ENCODE measurements at regions not wholly inside any gene's neighbourhood (a gene's known extent, or its start where the extent isn't known, plus 50 kb on each side); places are given as distances from the start of the nearest gene placed in this dataset.
"Not testable (repeated sequence)": the region's sequence is repeated elsewhere in the genome, so short reads cannot be mapped to it uniquely, and the experiment has no call there.

DNA sequence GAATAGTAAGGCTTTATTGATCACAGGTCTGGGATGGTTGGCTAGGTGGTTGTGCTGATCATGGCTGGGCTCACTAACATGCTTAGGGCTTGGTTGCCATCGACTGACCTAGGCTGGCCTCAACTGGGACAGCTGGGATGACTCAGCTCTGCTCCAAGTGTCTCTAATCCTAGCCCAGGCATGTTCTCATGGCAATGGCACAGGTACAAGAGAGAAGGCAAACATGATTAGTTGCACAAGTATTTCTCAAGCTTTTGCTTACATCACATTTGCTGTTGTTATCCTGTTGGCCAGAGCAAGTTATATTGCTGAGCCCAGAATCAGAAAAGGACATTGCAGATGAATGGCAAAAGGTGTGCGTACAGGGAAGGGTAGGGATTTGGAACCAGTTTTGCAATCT lies 68.5 kb upstream of the SLC35C1 start:
- Mint-ChIP-seq H3K4me3 (no peak overlapping the region), H3K27me3 (peaks cover 0 to 7% of the 10 kb centered on the region in 2 donors), H3K9me3 (peaks cover 0 to 2% (median 0%) of the 10 kb centered on the region in 8 donors), H3K4me1 (no peaks in the 10 kb centered on the region), H3K27ac (no peak overlapping the region), H3K36me3 (no peaks in the 10 kb centered on the region)
- no peak overlapping the region for H3K4me3 ChIP-seq (ENCODE audit: low read length in 2 of 2)
- CTCF ChIA-PET (ENCODE audit: partially characterized antibody) = no interaction called here
- intact Hi-C loops (cut with micrococcal nuclease) = no loop called here
- POLR2A ChIA-PET (ENCODE audit: partially characterized antibody) = no interaction called here
- no peak overlapping the region for H3K27ac ChIP-seq (ENCODE audit: low read depth, low read length)
- H3K4me1 ChIP-seq (ENCODE audit: insufficient read depth, low read length) = no peaks in the 10 kb centered on the region
- no peaks in the 10 kb centered on the region for H3K9me3 ChIP-seq (ENCODE audit: control insufficient read depth in 1 of 2, low read length in 2 of 2)
- H3K27me3 ChIP-seq (ENCODE audit: insufficient read depth, low read length) = no peaks in the 10 kb centered on the region
- no peaks in the 10 kb centered on the region for H3K36me3 ChIP-seq (ENCODE audit: insufficient read depth, low read length)
- DNase-seq = no peak

DNA sequence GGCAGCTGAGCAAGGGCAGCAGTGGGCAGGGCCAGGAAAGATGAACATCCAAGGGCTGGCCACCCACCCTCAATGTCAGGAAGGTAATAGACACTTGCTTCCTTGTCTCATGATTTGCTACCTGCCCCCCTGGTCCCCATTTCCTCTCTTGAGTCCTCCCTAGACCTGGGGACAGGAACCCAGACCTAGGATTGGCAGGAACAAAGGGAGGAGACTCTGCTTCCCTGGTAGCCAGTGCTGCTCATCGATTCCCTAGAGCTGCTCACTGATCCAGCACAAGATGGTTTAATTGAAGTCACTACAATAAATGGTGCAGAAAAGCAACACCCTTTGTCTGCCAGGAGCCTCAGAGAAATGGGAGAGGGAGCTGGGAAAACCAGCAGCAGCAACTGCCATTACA lies 67.8 kb upstream of the CHST1 start:
- H3K27me3 ChIP-seq (ENCODE audit: insufficient read depth, low read length) = no peaks in the 10 kb centered on the region
- no peaks in the 10 kb centered on the region for H3K4me1 Mint-ChIP-seq
- CTCF ChIA-PET (ENCODE audit: partially characterized antibody) = no interaction called here
- peaks cover 0 to 2% (median 0%) of the 10 kb centered on the region in 8 donors for H3K9me3 Mint-ChIP-seq
- H3K4me1 ChIP-seq (ENCODE audit: insufficient read depth, low read length) = no peaks in the 10 kb centered on the region
- DNase-seq = no peak
- no peak overlapping the region for H3K4me3 ChIP-seq (ENCODE audit: low read length in 2 of 2)
- H3K27ac Mint-ChIP-seq = no peak overlapping the region
- intact Hi-C loops (cut with micrococcal nuclease) = no loop called here
- no peaks in the 10 kb centered on the region for H3K36me3 ChIP-seq (ENCODE audit: insufficient read depth, low read length)
- POLR2A ChIA-PET (ENCODE audit: partially characterized antibody) = no interaction called here
- no peak overlapping the region for H3K4me3 Mint-ChIP-seq
- no peak overlapping the region for H3K27ac ChIP-seq (ENCODE audit: low read depth, low read length)
- H3K9me3 ChIP-seq (ENCODE audit: control insufficient read depth in 1 of 2, low read length in 2 of 2) = no peaks in the 10 kb centered on the region
- peaks cover 0 to 7% of the 10 kb centered on the region in 2 donors for H3K27me3 Mint-ChIP-seq
- H3K36me3 Mint-ChIP-seq = no peaks in the 10 kb centered on the region

DNA sequence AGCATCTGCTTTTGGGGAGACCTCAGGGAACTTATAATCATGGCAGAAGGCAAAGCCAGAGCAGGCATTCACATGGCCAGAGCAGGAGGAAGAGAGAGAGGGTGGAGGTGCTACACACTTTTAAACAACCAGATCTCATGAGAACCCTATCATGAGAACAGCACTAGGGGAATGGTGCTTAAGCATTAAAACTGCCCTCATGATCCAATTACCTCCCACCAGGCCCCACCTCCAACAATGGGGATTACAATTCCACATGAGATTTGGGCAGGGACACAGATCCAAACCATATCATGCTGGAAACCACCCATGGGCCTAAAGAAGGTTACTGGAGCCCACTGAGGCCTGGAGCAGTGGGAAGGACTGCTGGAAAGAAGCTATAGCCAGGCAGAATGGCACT lies 66.9 kb upstream of the CHST1 start:
- no peak overlapping the region for H3K4me3 Mint-ChIP-seq
- Histone ChIP-seq H3K9me3 (ENCODE audit: control insufficient read depth in 1 of 2, low read length in 2 of 2) (no peaks in the 10 kb centered on the region), H3K36me3 (ENCODE audit: insufficient read depth, low read length) (no peaks in the 10 kb centered on the region), H3K4me3 (ENCODE audit: low read length in 2 of 2) (no peak overlapping the region), H3K27ac (ENCODE audit: low read depth, low read length) (no peak overlapping the region), H3K27me3 (ENCODE audit: insufficient read depth, low read length) (no peaks in the 10 kb centered on the region), H3K4me1 (ENCODE audit: insufficient read depth, low read length) (no peaks in the 10 kb centered on the region)
- peaks cover 0 to 2% (median 0%) of the 10 kb centered on the region in 8 donors for H3K9me3 Mint-ChIP-seq
- no peaks in the 10 kb centered on the region for H3K36me3 Mint-ChIP-seq
- no peak for DNase-seq
- peaks cover 0 to 7% of the 10 kb centered on the region in 2 donors for H3K27me3 Mint-ChIP-seq
- no peaks in the 10 kb centered on the region for H3K4me1 Mint-ChIP-seq
- ChIA-PET POLR2A (ENCODE audit: partially characterized antibody) (no interaction called here), CTCF (ENCODE audit: partially characterized antibody) (no interaction called here)
- H3K27ac Mint-ChIP-seq = no peak overlapping the region
- intact Hi-C loops (cut with micrococcal nuclease) = no loop called here

DNA sequence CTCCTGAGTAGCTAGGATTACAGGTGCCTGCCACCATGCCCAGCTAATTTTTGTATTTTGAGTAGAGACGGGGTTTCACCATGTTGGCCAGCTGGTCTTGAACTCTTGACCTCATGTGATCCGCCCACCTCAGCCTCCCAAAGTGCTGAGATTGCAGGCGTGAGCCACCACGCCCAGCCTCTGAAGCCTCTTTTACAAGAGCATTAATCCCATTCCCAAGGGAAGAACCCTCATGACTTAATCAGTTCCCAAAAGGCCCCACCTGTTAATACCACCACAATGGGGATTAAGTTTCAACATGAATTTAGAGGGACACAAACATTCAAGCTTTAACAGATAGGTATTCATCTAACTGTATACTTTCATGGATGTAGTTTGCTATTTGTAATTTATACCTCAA lies 65.7 kb upstream of the CHST1 start:
- H3K27ac Mint-ChIP-seq; H3K9me3 Mint-ChIP-seq; H3K4me3 ChIP-seq (ENCODE audit: low read length in 2 of 2); H3K27me3 ChIP-seq (ENCODE audit: insufficient read depth, low read length); H3K36me3 ChIP-seq (ENCODE audit: insufficient read depth, low read length); CTCF ChIA-PET (ENCODE audit: partially characterized antibody); intact Hi-C loops (cut with micrococcal nuclease); DNase-seq; H3K36me3 Mint-ChIP-seq; POLR2A ChIA-PET (ENCODE audit: partially characterized antibody); H3K27ac ChIP-seq (ENCODE audit: low read depth, low read length); H3K27me3 Mint-ChIP-seq; H3K4me3 Mint-ChIP-seq; H3K4me1 ChIP-seq (ENCODE audit: insufficient read depth, low read length); H3K9me3 ChIP-seq (ENCODE audit: control insufficient read depth in 1 of 2, low read length in 2 of 2); H3K4me1 Mint-ChIP-seq: not testable (repeated sequence)

DNA sequence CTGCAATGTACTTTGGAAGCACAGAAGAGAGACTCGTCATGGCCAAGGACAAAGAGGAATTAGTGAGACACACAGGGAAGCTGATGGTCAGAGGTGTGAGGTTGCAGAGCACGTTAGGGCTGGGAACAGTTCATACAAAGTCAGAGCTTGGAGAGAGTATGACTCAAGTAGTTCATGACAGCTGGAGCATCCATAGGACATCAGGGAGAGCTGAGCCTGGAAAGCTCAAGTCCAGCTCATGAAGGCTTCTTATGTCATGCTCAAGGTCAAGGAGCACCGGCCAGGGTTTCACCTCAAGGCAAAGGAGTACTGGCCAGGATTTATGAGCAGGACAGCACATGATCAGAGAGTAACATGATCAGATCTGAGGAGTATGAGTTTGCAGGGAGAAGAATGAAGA lies 64.6 kb upstream of the CHST1 start:
- no peak for DNase-seq
- Mint-ChIP-seq H3K36me3 (no peaks in the 10 kb centered on the region), H3K4me1 (no peaks in the 10 kb centered on the region), H3K4me3 (no peak overlapping the region), H3K27ac (no peak overlapping the region), H3K9me3 (no peaks in the 10 kb centered on the region), H3K27me3 (peaks cover 7 to 16% of the 10 kb centered on the region in 2 donors)
- POLR2A ChIA-PET (ENCODE audit: partially characterized antibody) = no interaction called here
- CTCF ChIA-PET (ENCODE audit: partially characterized antibody) = no interaction called here
- Histone ChIP-seq H3K27ac (ENCODE audit: low read depth, low read length) (no peak overlapping the region), H3K4me1 (ENCODE audit: insufficient read depth, low read length) (no peaks in the 10 kb centered on the region), H3K9me3 (ENCODE audit: control insufficient read depth in 1 of 2, low read length in 2 of 2) (no peaks in the 10 kb centered on the region), H3K27me3 (ENCODE audit: insufficient read depth, low read length) (no peaks in the 10 kb centered on the region), H3K36me3 (ENCODE audit: insufficient read depth, low read length) (no peaks in the 10 kb centered on the region), H3K4me3 (ENCODE audit: low read length in 2 of 2) (no peak overlapping the region)
- intact Hi-C loops (cut with micrococcal nuclease) = no loop called here

DNA sequence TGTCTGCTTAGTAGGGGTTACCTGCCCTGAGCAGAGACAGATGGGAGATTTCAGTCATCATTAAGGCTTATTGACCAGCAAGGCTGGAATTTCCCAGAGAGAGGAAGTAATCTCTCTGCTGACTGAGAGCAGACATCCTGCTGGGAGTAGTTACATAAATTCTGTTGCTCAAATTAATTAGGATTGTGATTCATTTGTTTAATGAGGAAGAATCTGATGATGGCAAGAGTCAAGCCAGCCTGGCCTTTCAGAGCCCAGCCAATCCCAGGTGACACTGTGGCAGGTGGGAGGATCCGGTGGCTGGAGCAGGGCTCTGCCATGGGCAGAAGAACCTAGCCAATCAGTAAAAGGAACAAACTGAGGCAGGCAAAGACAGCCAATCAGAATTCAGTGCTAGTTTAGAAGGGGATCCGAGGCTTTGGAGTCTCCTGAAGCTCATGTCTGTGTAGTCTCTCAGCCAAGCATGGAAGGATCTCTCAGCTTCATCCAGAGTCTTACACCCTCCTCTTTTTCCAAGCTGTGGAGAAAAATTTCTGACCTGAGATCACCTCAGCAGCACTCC lies 61.2 kb upstream of the CHST1 start:
- H3K4me3 Mint-ChIP-seq = no peak overlapping the region
- no peaks in the 10 kb centered on the region for H3K4me1 Mint-ChIP-seq
- Histone ChIP-seq H3K4me3 (ENCODE audit: low read length in 2 of 2) (no peak overlapping the region), H3K9me3 (ENCODE audit: control insufficient read depth in 1 of 2, low read length in 2 of 2) (no peaks in the 10 kb centered on the region), H3K4me1 (ENCODE audit: insufficient read depth, low read length) (no peaks in the 10 kb centered on the region), H3K27ac (ENCODE audit: low read depth, low read length) (no peak overlapping the region), H3K27me3 (ENCODE audit: insufficient read depth, low read length) (no peaks in the 10 kb centered on the region), H3K36me3 (ENCODE audit: insufficient read depth, low read length) (no peaks in the 10 kb centered on the region)
- H3K36me3 Mint-ChIP-seq = no peaks in the 10 kb centered on the region
- ChIA-PET POLR2A (ENCODE audit: partially characterized antibody) (no interaction called here), CTCF (ENCODE audit: partially characterized antibody) (no interaction called here)
- intact Hi-C loops (cut with micrococcal nuclease) = no loop called here
- no peaks in the 10 kb centered on the region for H3K9me3 Mint-ChIP-seq
- no peak for DNase-seq
- H3K27me3 Mint-ChIP-seq = peaks cover 9 to 12% of the 10 kb centered on the region in 2 donors
- H3K27ac Mint-ChIP-seq = no peak overlapping the region

DNA sequence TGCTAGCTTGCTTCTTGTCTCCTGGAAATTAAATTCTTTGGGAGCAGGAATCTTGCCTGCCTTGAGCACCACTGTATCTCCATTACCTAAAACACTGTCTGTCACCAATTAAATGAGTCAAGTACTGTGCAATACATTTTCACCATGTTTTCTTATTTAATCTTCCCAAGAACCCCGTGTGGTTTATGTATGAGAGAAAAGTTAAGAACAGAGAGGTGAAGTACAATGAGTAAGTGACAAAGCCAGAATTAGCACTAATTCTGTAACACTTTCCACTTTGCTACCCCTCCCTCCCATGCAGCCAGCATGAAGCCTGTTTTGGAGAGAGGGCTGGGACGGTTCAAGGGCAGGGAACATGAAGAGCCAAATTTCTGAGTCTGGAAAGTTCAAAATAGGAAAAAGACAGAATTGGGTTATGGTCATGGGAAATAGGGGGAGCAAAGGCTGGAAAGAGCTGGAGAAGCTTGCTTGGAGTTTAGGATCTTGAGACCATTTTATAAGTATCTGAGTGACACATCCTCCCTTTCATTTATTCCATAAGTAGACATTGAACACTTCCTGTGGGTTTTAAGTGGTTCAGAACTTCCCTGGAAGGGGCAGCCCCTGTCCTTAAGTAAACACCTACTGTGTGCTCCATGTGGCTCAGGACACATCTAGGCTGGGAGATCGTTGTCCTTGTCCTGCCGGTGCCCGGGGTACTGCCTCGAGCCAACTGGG lies 60.5 kb upstream of the CHST1 start:
- Histone ChIP-seq H3K36me3 (ENCODE audit: insufficient read depth, low read length) (no peaks in the 10 kb centered on the region), H3K4me3 (ENCODE audit: low read length in 2 of 2) (no peak overlapping the region), H3K27me3 (ENCODE audit: insufficient read depth, low read length) (no peaks in the 10 kb centered on the region), H3K9me3 (ENCODE audit: control insufficient read depth in 1 of 2, low read length in 2 of 2) (no peaks in the 10 kb centered on the region), H3K4me1 (ENCODE audit: insufficient read depth, low read length) (no peaks in the 10 kb centered on the region), H3K27ac (ENCODE audit: low read depth, low read length) (no peak overlapping the region)
- peaks cover 9 to 12% of the 10 kb centered on the region in 2 donors for H3K27me3 Mint-ChIP-seq
- peak overlapping the region in 1 of 7 donors; percentile 49 for H3K27ac Mint-ChIP-seq
- no peak overlapping the region for H3K4me3 Mint-ChIP-seq
- no peaks in the 10 kb centered on the region for H3K4me1 Mint-ChIP-seq
- H3K9me3 Mint-ChIP-seq = no peaks in the 10 kb centered on the region
- H3K36me3 Mint-ChIP-seq = no peaks in the 10 kb centered on the region
- intact Hi-C loops (cut with micrococcal nuclease) = no loop called here
- CTCF ChIA-PET (ENCODE audit: partially characterized antibody) = no interaction called here
- POLR2A ChIA-PET (ENCODE audit: partially characterized antibody) = no interaction called here
- no peak for DNase-seq

DNA sequence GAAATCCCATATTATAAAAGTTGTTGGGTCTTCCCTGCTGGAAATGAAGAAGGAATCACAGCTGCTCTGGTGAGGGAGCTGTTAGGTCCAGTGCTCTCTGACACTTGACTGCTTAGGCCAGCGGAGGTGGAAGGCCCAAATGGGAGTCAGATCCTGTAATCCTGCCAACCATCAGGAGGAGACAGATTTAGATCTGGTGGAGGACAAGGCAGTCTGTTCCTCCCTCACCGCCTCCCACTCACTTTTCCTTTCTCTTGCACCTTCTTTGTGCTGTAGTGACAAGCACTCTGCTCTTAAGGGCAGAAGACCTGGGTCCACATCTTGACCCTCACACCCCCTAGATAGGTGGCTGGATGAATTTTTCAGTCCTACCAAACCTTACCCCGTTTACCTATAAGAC lies 59.7 kb upstream of the CHST1 start:
- DNase-seq = no peak
- H3K27ac Mint-ChIP-seq = no peak overlapping the region
- intact Hi-C loops (cut with micrococcal nuclease) = no loop called here
- H3K27ac ChIP-seq (ENCODE audit: low read depth, low read length) = no peak overlapping the region
- POLR2A ChIA-PET (ENCODE audit: partially characterized antibody) = no interaction called here
- peaks cover 9 to 12% of the 10 kb centered on the region in 2 donors for H3K27me3 Mint-ChIP-seq
- no peaks in the 10 kb centered on the region for H3K9me3 Mint-ChIP-seq
- no peaks in the 10 kb centered on the region for H3K4me1 Mint-ChIP-seq
- CTCF ChIA-PET (ENCODE audit: partially characterized antibody) = no interaction called here
- no peaks in the 10 kb centered on the region for H3K36me3 ChIP-seq (ENCODE audit: insufficient read depth, low read length)
- no peak overlapping the region for H3K4me3 Mint-ChIP-seq
- H3K9me3 ChIP-seq (ENCODE audit: control insufficient read depth in 1 of 2, low read length in 2 of 2) = no peaks in the 10 kb centered on the region
- no peaks in the 10 kb centered on the region for H3K4me1 ChIP-seq (ENCODE audit: insufficient read depth, low read length)
- no peak overlapping the region for H3K4me3 ChIP-seq (ENCODE audit: low read length in 2 of 2)
- no peaks in the 10 kb centered on the region for H3K27me3 ChIP-seq (ENCODE audit: insufficient read depth, low read length)
- no peaks in the 10 kb centered on the region for H3K36me3 Mint-ChIP-seq
